ENCODE measurements at regions not wholly inside any gene's neighbourhood (a gene's known extent, or its start where the extent isn't known, plus 50 kb on each side); places are given as distances from the start of the nearest gene placed in this dataset.
"Not testable (repeated sequence)": the region's sequence is repeated elsewhere in the genome, so short reads cannot be mapped to it uniquely, and the experiment has no call there.

DNA sequence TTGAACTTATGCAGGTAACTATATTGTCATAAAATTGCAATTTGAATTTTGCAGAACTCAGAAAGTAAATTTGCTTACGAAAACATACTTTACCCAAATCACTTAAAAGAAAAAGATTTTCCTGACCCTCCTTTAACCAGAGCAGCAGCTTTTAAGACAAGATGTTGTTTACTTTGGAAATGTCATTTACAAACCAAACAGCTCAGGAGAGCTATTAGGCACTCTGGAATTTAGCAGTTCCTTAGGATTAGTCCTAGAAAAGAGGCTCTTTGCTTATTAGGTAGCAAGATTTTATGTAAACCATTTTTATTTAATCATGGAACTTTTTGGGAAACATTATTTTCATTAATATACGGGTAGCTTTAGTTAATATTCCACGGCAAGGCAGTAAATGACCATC, 765.7 kb upstream of the POU3F4 start (continued):
- no peak for TF ChIP-seq ZC3H11A (IDR thresholded peaks at IDR 0.05)
- TF ChIP-seq EHMT2 (IDR thresholded peaks at IDR 0.05; ENCODE audit: low read depth): no peak
- no peak for TF ChIP-seq MAZ (IDR thresholded peaks at IDR 0.05; ENCODE audit: borderline replicate concordance, low read depth, low read length)

- POLR2A ChIA-PET; ATAC-seq; DNase-seq (ENCODE audit: low read depth in 1 of 2, low spot score in 1 of 2); H3K9me3 ChIP-seq; CTCF ChIA-PET; H3K4me3 ChIP-seq; FAIRE-seq: not testable (repeated sequence)
- peak overlapping the region; percentile 25 for H3K4me2 ChIP-seq
- peak overlapping the region; percentile 66 to 75 for H3K27ac ChIP-seq
- 43% methylated on average over 5 of the region's 5 CpGs for whole genome bisulfite sequencing (ENCODE audit: missing lambda C conversion rate)
- peaks cover 15% of the 10 kb centered on the region; the same call in 2 of the 3 replicates for H3K4me1 ChIP-seq
These were observed 762.4 kb upstream of the POU3F4 start for GRCh38 chrX:82745725-82746124.

DNA sequence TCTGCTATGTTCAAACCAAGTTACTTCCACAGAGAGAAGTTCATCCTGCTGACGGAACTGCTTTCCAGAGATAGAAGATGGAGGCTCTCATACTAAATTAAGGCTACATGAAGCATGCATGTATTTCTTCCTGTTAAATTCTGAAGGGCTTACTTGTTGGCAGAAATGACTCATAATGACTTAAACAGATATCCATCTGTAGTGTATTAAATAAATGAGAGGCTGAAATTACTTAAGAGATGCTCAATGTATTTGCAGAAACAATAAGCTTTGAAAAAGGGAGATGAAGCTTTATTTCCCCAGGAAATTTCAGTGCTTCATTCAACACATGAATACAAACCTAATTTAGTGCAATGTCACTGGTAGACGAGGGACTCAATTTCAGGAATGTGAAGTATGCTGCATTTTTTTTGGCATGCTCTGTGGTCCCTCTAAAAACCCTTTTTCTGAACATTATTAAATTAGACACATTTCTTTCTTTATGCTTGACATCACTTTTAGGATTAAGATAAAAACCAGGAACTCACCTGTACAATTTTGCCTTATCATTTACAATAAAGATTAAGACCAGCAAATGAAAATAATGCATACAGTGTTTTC, 759.1 kb upstream of the POU3F4 start:
- TF ChIP-seq PHF8 (IDR thresholded peaks at IDR 0.05; ENCODE audit: borderline replicate concordance, low read depth): no peak
- TF ChIP-seq SREBF2 (IDR thresholded peaks at IDR 0.05): no peak
- TF ChIP-seq POLR2A (IDR thresholded peaks at IDR 0.05; ENCODE audit: low read length): no peak
- TF ChIP-seq ZC3H11A (IDR thresholded peaks at IDR 0.05): no peak
- no peak for TF ChIP-seq CTCF (IDR thresholded peaks at IDR 0.05)
- TF ChIP-seq RFX5 (IDR thresholded peaks at IDR 0.05): no peak
- TF ChIP-seq ATOH8 (CRISPR knock-in tag; IDR thresholded peaks at IDR 0.05; ENCODE audit: low read depth): no peak
- TF ChIP-seq KDM5A (IDR thresholded peaks at IDR 0.05): no peak
- TF ChIP-seq MAFK (IDR thresholded peaks at IDR 0.05; ENCODE audit: partially characterized antibody): no peak
- no peak for TF ChIP-seq GATA3 (IDR thresholded peaks at IDR 0.05; ENCODE audit: borderline replicate concordance)
- no peak for TF ChIP-seq MAZ (IDR thresholded peaks at IDR 0.05; ENCODE audit: borderline replicate concordance, low read depth, low read length)
- TF ChIP-seq, protein P1, sequence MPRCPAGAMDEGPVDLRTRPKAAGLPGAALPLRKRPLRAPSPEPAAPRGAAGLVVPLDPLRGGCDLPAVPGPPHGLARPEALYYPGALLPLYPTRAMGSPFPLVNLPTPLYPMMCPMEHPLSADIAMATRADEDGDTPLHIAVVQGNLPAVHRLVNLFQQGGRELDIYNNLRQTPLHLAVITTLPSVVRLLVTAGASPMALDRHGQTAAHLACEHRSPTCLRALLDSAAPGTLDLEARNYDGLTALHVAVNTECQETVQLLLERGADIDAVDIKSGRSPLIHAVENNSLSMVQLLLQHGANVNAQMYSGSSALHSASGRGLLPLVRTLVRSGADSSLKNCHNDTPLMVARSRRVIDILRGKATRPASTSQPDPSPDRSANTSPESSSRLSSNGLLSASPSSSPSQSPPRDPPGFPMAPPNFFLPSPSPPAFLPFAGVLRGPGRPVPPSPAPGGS (IDR thresholded peaks at IDR 0.05): no peak
- no peak for TF ChIP-seq HDAC2 (IDR thresholded peaks at IDR 0.05)
- no peak for TF ChIP-seq EP300 (IDR thresholded peaks at IDR 0.05)
- TF ChIP-seq ZSCAN20 (CRISPR knock-in tag; IDR thresholded peaks at IDR 0.05): no peak
- no peak for TF ChIP-seq NR3C1 (IDR thresholded peaks at IDR 0.05)
- TF ChIP-seq ZNF302 (CRISPR knock-in tag; IDR thresholded peaks at IDR 0.05): no peak
- TF ChIP-seq RARB (CRISPR knock-in tag; IDR thresholded peaks at IDR 0.05): no peak
- no peak for TF ChIP-seq JUN (IDR thresholded peaks at IDR 0.05)
- TF ChIP-seq CEBPB (IDR thresholded peaks at IDR 0.05): no peak
- ATAC-seq (no peak), FAIRE-seq (peak; percentile 97), DNase-seq (ENCODE audit: low read depth in 1 of 2, low spot score in 1 of 2) (no peak)
- ChIA-PET CTCF (no interaction called here), POLR2A (no interaction called here)
- 29% methylated on average over 2 of the region's 2 CpGs for WGBS (ENCODE audit: missing lambda C conversion rate)
- Histone ChIP-seq H3K27ac (peak overlapping the region; percentile 14 to 32; a peak in 1 of 6 replicates), H3K4me2 (peak overlapping the region; percentile 49), H3K4me3 (no peak overlapping the region), H3K9me3 (no peaks in the 10 kb centered on the region), H3K4me1 (peaks cover 10% of the 10 kb centered on the region; the same call in 2 of the 3 replicates)

Measured in A549 (cell line).